ENCODE measurements at regions not wholly inside any gene's neighbourhood (a gene's known extent, or its start where the extent isn't known, plus 50 kb on each side); places are given as distances from the start of the nearest gene placed in this dataset.

DNA sequence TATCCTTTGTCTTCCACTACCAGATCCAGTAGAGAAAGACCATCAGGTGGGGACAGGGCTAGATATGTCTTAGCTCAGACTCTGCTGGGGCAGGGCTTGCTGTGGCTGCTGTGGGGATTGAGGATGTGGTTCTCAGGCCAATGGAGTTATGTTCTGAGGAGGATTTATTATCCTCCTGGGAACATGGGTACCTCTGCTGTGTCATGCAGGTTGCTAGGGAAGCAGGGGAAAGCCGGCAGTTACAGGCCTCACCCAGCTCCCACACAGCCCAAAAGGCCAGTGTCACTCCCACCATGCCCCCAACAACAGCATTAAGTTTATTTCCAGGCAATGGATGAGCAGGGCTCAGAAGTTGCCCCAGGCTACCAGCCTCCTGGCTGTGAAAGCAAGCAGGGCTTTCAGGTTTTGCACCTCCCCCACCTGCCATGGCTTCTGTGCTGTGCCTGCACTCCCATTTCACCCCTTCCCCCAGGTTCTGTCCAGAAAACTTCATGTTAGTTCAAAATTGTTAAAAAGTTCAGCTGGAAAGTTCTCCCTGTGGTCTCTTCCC, 879.9 kb downstream of the ARAP2 start:
- Histone ChIP-seq H3K27me3 (no peaks in the 10 kb centered on the region), H3K36me3 (no peaks in the 10 kb centered on the region), H3K4me1 (peaks cover 8% of the 10 kb centered on the region), H3K4me3 (ENCODE audit: low read depth, low read length) (no peak overlapping the region), H3K9me3 (no peaks in the 10 kb centered on the region)
- TF ChIP-seq, protein P1, sequence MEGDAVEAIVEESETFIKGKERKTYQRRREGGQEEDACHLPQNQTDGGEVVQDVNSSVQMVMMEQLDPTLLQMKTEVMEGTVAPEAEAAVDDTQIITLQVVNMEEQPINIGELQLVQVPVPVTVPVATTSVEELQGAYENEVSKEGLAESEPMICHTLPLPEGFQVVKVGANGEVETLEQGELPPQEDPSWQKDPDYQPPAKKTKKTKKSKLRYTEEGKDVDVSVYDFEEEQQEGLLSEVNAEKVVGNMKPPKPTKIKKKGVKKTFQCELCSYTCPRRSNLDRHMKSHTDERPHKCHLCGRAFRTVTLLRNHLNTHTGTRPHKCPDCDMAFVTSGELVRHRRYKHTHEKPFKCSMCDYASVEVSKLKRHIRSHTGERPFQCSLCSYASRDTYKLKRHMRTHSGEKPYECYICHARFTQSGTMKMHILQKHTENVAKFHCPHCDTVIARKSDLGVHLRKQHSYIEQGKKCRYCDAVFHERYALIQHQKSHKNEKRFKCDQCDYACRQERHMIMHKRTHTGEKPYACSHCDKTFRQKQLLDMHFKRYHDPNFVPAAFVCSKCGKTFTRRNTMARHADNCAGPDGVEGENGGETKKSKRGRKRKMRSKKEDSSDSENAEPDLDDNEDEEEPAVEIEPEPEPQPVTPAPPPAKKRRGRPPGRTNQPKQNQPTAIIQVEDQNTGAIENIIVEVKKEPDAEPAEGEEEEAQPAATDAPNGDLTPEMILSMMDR (IDR thresholded peaks at IDR 0.05; ENCODE audit: low read depth, low read length), result no peak
- DNase-seq, result peak; percentile 71

DNA sequence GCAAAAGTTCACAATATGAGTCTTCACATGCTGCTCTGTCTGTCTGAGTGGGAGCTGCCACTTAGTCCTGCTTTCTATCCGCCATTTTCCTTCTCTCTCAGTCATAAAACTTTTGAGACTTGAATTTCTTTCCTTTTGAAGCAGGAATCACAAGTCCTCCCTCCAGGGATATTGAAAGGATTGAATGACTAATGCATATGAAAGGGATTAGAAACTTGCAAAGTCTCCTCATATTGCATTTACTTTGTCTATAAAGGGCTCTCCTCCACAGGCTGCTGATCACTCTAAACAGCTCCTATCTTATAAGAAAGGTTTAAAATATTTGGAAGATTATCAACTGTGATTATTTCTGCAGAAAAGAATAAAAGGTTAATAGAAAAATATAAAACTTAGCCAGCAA, 879.1 kb downstream of the ARAP2 start:
- Histone ChIP-seq H3K4me3 (ENCODE audit: low read depth, low read length) (no peak overlapping the region), H3K36me3 (no peaks in the 10 kb centered on the region), H3K9me3 (no peaks in the 10 kb centered on the region), H3K27me3 (no peaks in the 10 kb centered on the region), H3K4me1 (peaks cover 8% of the 10 kb centered on the region)
- DNase-seq, result no peak
- TF ChIP-seq, protein P1 (IDR thresholded peaks at IDR 0.05; ENCODE audit: low read depth, low read length), result no peak

DNA sequence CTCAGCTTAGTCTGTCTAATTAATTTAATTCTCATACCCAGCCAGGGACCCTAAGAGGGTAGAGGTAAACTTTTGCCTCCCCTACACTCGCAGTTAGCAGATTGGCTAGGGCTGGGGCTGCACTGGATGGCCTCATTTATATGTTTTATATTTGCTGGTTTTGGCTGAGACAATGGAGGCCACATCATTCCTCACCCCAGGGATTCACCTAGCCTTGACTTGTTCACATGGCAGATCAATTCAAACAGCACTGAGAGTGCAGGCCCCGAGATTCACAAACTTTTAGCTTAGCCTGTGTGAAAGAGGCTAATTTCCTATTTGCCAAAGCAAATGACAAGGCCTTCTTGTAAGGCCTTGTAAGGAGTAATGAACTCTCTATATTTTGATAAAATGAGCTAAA, 844.4 kb downstream of the ARAP2 start:
- no peaks in the 10 kb centered on the region for H3K27me3 ChIP-seq
- H3K36me3 ChIP-seq, result no peaks in the 10 kb centered on the region
- TF ChIP-seq, protein P1 (IDR thresholded peaks at IDR 0.05; ENCODE audit: low read depth, low read length), result no peak

DNA sequence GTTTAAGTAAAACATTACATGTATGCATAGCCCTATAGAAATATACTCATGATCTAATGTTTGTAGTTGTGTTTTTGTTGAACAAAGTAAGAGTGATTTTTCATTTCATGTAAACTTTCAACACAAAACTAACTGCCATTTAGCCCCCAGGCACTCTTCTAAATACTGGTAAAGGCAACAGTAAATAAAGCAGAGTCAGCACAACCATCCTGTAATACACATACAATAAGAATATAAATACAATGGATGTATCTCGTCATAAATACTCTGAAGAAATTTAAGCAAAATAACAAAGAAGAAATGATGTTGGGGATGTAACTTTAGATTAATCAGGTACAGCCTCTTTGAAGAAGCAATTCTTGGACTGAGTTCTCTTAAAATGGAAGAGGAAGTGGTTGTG, 821.2 kb downstream of the ARAP2 start:
- TF ChIP-seq, protein P1 (IDR thresholded peaks at IDR 0.05; ENCODE audit: low read depth, low read length), result no peak
- Histone ChIP-seq H3K36me3 (no peaks in the 10 kb centered on the region), H3K4me1 (no peaks in the 10 kb centered on the region), H3K4me3 (ENCODE audit: low read depth, low read length) (no peak overlapping the region), H3K27me3 (no peaks in the 10 kb centered on the region), H3K9me3 (no peaks in the 10 kb centered on the region; the same call in 1 of the 2 replicates)
- DNase-seq, result no peak

More for the DNA sequence above, 844.4 kb downstream of the ARAP2 start:
- DNase-seq, result no peak
- Histone ChIP-seq H3K4me3 (ENCODE audit: low read depth, low read length) (no peak overlapping the region), H3K9me3 (no peaks in the 10 kb centered on the region), H3K4me1 (no peaks in the 10 kb centered on the region)

DNA sequence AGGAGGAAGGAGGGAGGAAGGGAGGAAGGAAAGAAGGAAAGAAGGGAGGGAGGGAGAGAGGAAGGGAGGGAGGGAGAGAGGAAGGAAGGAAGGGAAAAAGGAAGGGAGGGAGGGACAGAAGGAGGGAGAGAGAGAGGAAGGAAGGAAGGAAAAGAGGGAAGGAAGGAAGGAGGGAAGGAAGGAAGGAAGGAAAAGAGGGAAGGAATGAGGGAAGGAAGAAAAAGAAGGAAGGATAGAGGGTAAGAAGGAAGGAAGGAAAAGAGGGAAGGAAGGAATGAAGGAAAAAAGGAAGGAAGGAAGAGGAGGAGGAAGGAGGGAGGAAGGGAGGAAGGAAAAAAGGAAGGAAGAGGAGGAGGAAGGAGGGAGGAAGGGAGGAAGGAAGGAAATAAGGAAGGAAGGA, 796.8 kb downstream of the ARAP2 start:
- H3K4me1 ChIP-seq, result no peaks in the 10 kb centered on the region

DNA sequence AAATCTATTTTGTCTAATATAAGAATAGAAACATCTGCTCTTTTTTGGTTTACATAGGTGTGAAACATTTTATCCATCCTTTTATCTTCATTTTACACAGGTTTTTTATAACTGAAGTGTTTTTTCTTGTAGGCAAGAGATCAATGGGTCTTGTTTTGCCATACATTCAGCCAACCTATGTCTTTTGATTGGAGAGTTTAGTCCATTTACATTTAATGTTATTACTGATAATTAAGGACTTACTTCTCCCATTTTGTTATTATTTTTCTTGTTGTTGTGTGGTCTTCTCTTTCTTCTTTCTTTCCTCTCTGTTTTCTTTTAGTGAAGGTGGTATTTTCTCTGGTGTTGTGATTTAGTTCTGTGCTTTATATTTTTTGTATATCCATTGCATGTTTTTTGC, 785.3 kb downstream of the ARAP2 start:
- Histone ChIP-seq H3K4me3 (ENCODE audit: low read depth, low read length) (no peak overlapping the region), H3K4me1 (no peaks in the 10 kb centered on the region), H3K9me3 (no peaks in the 10 kb centered on the region), H3K27me3 (no peaks in the 10 kb centered on the region), H3K36me3 (no peaks in the 10 kb centered on the region)
- no peak for DNase-seq
- TF ChIP-seq, protein P1 (IDR thresholded peaks at IDR 0.05; ENCODE audit: low read depth, low read length), result no peak

More for the DNA sequence above, 796.8 kb downstream of the ARAP2 start:
- TF ChIP-seq, protein P1 (IDR thresholded peaks at IDR 0.05; ENCODE audit: low read depth, low read length), result no peak
- no peaks in the 10 kb centered on the region for H3K9me3 ChIP-seq
- H3K27me3 ChIP-seq, result no peaks in the 10 kb centered on the region
- no peak for DNase-seq
- no peak overlapping the region for H3K4me3 ChIP-seq (ENCODE audit: low read depth, low read length)
- H3K36me3 ChIP-seq, result no peaks in the 10 kb centered on the region

Measured in BE2C (cell line).